ENCODE measurements at regions not wholly inside any gene's neighbourhood (a gene's known extent, or its start where the extent isn't known, plus 50 kb on each side); places are given as distances from the start of the nearest gene placed in this dataset.
A peak's percentile ranks its signal among the peaks of the same experiment; 100 is the strongest.

DNA sequence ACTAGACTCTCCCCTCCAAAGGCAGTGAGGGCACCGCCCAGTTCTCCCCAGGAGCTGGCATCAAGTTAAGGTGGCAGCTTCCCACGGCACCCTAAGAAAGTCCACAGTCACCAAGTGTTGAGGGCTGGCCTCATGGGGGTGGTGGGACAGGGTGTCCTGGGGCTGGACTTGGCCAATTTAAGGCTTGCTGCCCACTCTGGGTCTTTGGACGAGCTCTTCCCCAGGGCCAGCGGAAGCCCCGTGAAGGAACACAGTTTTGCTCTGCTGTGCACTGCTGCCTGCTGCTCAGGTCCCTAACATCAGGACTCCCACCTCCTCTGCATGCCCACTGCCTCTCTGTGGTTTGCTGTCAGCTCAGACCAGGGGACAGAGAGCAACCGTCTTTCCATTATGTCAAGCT is 57.3 kb upstream of the TMEM72 start:
- no peak for DNase-seq (ENCODE audit: low spot score)

DNA sequence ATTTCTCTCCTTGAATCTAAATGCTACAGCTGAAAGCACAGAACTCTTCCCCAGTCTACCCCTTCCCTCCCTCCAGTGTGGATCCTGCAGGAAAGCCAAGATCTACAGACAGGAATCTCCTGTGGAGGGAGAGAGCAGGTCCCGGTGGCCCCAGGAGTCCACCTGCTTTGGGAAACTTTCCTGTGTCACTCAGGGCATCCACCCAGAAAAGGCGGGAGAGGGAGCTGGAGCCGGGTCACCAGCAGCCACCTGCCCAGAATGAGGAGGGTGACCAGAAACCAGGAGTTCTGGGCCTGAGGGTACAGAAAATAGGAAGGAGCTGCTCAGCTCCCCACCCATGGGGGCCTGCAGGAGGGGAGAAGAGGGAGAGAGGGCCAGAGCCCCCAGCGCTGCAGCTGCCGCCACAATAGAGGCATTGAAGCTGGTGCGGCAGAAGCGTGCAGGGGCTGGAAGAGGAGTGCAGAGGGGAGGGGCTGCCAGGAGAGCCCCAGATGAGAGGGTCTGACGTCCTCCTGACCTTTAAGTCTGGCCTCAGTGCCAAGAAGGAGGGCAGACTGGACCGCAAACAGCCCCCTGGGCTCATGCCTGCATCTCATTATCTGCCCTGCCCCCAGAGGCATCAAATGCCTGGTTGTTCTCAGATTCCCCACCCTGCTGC is 56.3 kb upstream of the TMEM72 start:
- DNase-seq (ENCODE audit: low spot score), result no peak

DNA sequence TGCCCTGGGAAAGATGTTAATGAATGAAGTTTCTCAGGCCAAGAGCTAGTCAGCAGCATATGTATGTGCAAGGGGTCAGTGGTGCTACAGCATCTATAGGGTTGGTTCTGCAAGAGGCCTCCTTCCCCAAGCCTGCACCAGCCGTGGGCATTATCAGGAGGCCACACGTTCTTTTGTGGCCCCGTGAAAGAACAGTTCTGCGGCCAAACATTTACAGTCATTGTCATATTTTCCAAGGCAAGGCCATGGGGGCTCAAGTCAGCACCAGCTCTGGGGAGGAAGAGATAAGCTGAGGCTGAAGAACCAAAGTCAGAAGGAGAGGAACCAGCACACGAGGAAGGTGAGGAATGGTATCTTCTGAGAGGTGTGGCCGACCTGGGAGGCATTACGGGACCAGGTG is 54.4 kb upstream of the TMEM72 start:
- DNase-seq (ENCODE audit: low spot score), result no peak

DNA sequence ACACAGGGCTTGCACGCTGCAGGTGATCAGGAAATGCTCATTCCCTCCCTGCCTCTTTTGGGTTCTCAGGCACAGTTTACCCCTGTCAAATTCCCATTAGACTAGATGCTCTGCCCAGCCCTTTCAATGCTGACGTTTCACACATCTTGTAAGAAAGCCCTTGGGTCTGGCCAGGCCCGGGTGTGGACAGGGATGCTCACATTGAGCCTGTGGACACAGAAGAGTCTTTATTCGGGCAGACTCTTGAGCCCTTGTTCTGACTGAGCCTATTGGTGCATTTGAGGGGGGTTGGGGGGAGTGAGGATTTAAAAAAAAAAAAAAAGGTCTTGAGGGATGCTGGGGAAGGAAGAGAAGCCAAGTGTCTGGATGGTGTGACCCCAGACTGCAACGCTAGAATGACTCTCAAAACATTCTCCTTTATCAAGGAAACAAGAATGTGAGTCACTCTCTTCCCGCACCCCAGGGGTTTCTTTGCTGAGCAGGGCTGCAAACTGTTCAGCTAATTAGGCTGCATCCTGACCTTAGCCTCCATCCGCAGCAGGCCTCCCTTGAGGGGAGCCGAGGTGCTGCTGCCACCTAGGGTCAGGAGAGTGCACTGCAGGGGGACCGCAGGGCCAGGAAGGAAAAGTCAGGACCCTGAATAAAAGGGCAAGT is 53.6 kb upstream of the TMEM72 start:
- peak; percentile 83 for DNase-seq (ENCODE audit: low spot score)

DNA sequence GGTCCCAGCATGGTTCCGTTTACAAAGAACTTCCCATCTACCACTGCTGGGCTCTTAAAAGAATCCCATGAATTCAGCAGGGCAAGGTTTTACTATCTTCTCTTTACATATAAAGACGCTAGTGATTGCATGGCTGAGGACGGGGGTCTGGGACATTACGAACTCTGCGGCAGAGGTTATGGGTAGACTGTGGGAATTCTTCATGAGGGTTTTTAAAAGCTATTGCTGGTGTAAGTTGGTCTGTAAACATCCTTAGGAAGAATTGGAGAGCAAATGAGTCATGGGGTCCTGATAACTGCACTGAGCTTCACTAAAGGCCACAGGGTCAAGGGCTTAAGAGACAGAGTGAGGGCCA is 53.1 kb upstream of the TMEM72 start:
- no peak for DNase-seq (ENCODE audit: low spot score)

DNA sequence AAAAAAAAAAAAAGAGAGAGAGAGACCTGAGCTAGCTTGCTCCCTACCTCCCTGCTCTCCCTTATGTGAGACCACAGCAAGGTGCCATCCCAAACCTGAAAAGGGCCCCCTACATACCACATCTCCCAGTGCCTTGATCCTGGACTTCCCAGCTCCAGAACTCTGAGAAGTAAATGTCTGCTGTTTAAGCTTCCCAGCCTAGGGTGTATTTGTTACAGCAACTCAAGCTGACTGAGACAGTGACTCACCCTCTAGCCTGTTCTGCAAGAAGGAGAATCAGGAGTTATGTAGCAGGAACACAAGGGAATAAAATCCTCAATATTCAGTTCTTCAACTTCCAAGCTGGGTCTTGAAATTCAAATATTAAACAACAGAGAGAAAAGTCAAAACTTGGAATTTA is 52.1 kb upstream of the TMEM72 start:
- DNase-seq (ENCODE audit: low spot score), result no peak

DNA sequence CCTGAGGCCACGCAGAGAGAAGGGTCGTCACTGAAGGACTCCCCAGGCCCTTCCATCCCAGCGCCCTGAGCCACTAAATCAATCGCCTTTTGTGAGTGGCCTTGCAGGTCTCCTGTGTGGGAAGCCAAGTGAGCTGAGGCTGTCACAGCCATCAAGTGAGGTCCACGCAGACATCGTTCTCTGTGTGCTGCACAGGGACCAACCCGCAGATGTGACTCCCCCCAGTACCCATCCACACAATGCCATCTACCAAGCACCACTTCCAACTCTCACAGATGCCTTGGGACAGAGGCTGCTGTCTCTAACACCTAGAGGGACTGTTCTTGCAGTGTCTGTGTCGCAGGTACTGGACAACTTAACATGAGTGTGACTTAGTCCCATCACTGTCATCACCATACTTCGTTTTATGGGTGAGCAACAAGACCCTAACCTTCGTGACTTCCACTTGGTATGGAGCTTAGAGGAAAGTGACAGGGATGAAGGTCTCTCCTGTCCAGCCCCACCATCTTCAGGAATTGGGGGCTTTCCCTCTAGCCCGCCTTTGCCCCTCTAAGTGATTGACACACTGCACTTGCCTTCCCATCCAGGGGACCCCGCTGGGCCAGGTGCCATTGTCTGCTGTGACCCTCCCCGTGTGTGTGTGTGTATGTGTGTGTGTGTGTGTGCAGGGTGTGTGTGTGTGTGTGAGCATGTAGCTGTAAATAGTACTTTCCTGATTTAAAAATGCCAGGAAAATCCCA is 51.4 kb upstream of the TMEM72 start:
- no peak for DNase-seq (ENCODE audit: low spot score)

DNA sequence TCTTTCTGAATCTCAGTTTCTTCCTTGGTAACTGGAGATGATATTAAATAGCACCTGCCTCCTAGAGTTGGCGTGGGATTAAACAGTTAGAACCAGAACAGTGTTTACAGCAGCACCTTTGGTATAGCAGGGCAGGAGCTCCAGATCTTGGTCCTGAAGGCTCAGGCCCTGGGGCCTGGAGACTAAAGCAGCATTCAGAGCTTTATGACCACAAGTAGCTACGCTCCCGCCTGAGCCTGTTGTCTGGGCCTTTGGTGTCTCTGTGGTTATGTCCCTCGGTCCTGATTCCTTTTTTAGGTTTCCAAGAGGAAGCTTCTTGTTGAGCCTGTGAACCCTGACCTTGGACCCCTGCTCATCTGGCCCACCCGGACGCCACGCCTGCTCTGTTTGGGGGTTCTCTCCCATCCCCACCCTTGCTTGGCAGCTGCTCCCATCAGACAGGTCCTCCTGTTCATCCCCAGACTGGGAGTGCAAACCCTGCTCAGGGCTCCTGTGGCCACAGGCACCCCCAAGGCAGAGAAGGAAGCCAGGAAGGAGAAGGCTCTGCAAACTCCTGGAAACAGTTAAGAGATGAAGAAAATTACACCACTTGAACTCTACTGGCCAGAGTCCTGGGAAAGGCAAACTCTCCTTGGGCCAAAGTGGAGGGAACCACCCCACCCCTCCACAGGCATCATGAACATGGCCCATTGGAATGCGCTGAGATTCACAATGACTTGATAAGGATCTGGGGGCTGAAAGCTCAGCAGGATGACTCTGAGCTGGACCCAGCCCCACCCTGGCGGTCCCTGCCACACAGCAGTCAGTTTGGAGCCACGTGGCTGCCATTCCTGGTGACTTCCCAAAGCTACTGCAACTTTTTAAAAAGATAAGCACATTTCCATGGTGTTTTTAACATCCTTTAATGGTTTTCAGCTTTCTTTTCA is 50.1 kb upstream of the TMEM72 start:
- DNase-seq (ENCODE audit: low spot score), result peak; percentile 79

Data from AG08396 (cell line).